ENCODE measurements at regions not wholly inside any gene's neighbourhood (a gene's known extent, or its start where the extent isn't known, plus 50 kb on each side); places are given as distances from the start of the nearest gene placed in this dataset.

- H4K20me1 ChIP-seq (replicated peaks in 1 of 2; ENCODE audit: control insufficient read depth in 1 of 2, insufficient read depth in 2 of 2, low read length in 2 of 2): no peaks in the 10 kb centered on the region
- no peak overlapping the region for H3K14ac ChIP-seq (ENCODE audit: insufficient read length)
- H2AFZ ChIP-seq (ENCODE audit: low read length): no peak overlapping the region
- WGBS, 2 experiments (ENCODE audit: extremely low coverage in 1 of 2, insufficient coverage in 1 of 2, insufficient read length in 1 of 2, insufficient replicate concordance in 2 of 2, low coverage in 1 of 2, low lambda C conversion rate in 2 of 2, missing lambda C conversion rate in 1 of 2): 61% methylated on average over 2 of the region's 2 CpGs; no CpG with 5 or more reads in 1 of the 2 experiments
- H2BK5ac ChIP-seq (ENCODE audit: low read depth, low read length): no peak overlapping the region
- H3K4me2 ChIP-seq (ENCODE audit: insufficient read depth in 1 of 2, low read depth in 2 of 2, low read length in 2 of 2): no peak overlapping the region
- no peak overlapping the region for H3K4ac ChIP-seq (replicated peaks; ENCODE audit: insufficient read length, low read depth, low read length)
- H2BK12ac ChIP-seq (ENCODE audit: low read depth, low read length): no peak overlapping the region
- no peaks in the 10 kb centered on the region for H3K4me1 ChIP-seq (replicated peaks in 1 of 4; ENCODE audit: control insufficient read depth in 3 of 4, insufficient read depth in 4 of 4, low read length in 3 of 4)
- H3K79me2 ChIP-seq (ENCODE audit: control insufficient read depth in 1 of 2, insufficient read depth in 2 of 2, low read length in 2 of 2): no peaks in the 10 kb centered on the region
- H2BK20ac ChIP-seq (ENCODE audit: low read length): no peak overlapping the region
- H3K23ac ChIP-seq (ENCODE audit: insufficient read length): no peak overlapping the region
- H3K23me2 ChIP-seq (ENCODE audit: low read depth, low read length): no peaks in the 10 kb centered on the region
- no peak overlapping the region for H4K8ac ChIP-seq (ENCODE audit: extremely low read depth, insufficient read depth, low read length)
- ChIA-PET POLR2A (ENCODE audit: partially characterized antibody) (no interaction called here), CTCF (ENCODE audit: partially characterized antibody) (interaction anchor here (0.6 kb wide), 1 partner anchor 17 kb away, joined by 3 read pairs; no protein-coding TSS in a partner anchor)
- H3K18ac ChIP-seq (ENCODE audit: extremely low read depth, low read length): no peak overlapping the region
- no peak overlapping the region for H2BK15ac ChIP-seq (ENCODE audit: low read length)
- H3K56ac ChIP-seq (replicated peaks; ENCODE audit: insufficient read length, low read depth, low read length): no peak overlapping the region
- no peak overlapping the region for H4K91ac ChIP-seq (replicated peaks; ENCODE audit: insufficient read length, low read length)
- H3K27me3 ChIP-seq (replicated peaks in 1 of 4; ENCODE audit: control insufficient read depth in 3 of 4, extremely low read depth in 1 of 4, insufficient read depth in 3 of 4, low read length in 3 of 4): peaks cover 0 to 2% (median 0%) of the 10 kb centered on the region in 4 experiments; a peak in 1 of 7 replicates
- no peak for DNase-seq (ENCODE audit: low read depth in 1 of 2, low spot score in 2 of 2)
- no peak overlapping the region for H2BK120ac ChIP-seq (replicated peaks; ENCODE audit: low read depth, low read length)
- H3K27ac ChIP-seq (ENCODE audit: low read depth, low read length): no peak overlapping the region
- H3K79me1 ChIP-seq (ENCODE audit: low read depth, low read length): no peaks in the 10 kb centered on the region
- H3K9ac ChIP-seq (replicated peaks in 1 of 4; ENCODE audit: extremely low read depth in 1 of 4, low read depth in 3 of 4, low read length in 3 of 4): no peak overlapping the region
- no peak for FAIRE-seq
- TF ChIP-seq CTBP2 (IDR thresholded peaks at IDR 0.05; ENCODE audit: borderline replicate concordance, insufficient read depth, insufficient read length, low read length) (no peak), TEAD4 (IDR thresholded peaks at IDR 0.05; ENCODE audit: low read depth, low read length) (no peak), MAX (IDR thresholded peaks at IDR 0.05) (no peak), POU5F1 (IDR thresholded peaks at IDR 0.05; ENCODE audit: low read depth, low read length) (no peak)
- H3K4me3 ChIP-seq (ENCODE audit: extremely low read depth in 1 of 4, insufficient read depth in 2 of 4, low read depth in 3 of 4, low read length in 4 of 4): no peak overlapping the region
- no peaks in the 10 kb centered on the region for H3K9me3 ChIP-seq (ENCODE audit: insufficient read depth in 2 of 2, low read depth in 1 of 2, low read length in 1 of 2)
- no peaks in the 10 kb centered on the region for H3K36me3 ChIP-seq (ENCODE audit: control insufficient read depth in 2 of 4, insufficient read depth in 4 of 4, low read length in 3 of 4)
- no peak overlapping the region for H4K5ac ChIP-seq (ENCODE audit: insufficient read length, low read depth, low read length)
- no peak overlapping the region for H2AK5ac ChIP-seq (ENCODE audit: low read depth, low read length)
Measured at GRCh38 chr6:91490671-91491301, 903.9 kb upstream of the MAP3K7 start.

Measured in H1 (cell line).